ENCODE measurements at regions not wholly inside any gene's neighbourhood (a gene's known extent, or its start where the extent isn't known, plus 50 kb on each side); places are given as distances from the start of the nearest gene placed in this dataset.

DNA sequence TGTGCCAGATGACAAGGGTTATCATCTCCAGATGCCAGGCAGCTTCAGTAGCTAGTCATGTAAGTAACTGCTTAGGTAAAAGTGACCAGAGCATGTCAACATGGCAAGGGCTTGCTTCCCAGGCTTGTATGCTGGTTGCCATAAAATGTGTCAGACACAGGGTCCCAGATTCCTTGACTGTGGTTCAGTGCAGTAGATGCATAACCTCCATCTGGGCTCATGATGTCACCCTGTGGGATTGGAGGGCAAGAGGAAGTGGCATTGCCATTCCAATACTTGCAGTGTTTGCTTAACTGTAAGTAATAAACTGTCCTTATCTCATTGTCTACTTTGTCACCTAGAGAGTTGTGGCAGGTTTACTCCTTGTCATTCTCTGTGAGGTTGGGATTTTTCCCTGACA is 226.8 kb downstream of the PCDH17 start:
- Histone ChIP-seq H3K4me1 (no peaks in the 10 kb centered on the region), H3K27ac (no peak overlapping the region), H3K9me3 (no peaks in the 10 kb centered on the region), H3K36me3 (no peaks in the 10 kb centered on the region), H3K27me3 (no peaks in the 10 kb centered on the region), H3K4me3 (no peak overlapping the region)
- no peak for TF ChIP-seq POLR2A (IDR thresholded peaks at IDR 0.05)
- TF ChIP-seq, protein P1, sequence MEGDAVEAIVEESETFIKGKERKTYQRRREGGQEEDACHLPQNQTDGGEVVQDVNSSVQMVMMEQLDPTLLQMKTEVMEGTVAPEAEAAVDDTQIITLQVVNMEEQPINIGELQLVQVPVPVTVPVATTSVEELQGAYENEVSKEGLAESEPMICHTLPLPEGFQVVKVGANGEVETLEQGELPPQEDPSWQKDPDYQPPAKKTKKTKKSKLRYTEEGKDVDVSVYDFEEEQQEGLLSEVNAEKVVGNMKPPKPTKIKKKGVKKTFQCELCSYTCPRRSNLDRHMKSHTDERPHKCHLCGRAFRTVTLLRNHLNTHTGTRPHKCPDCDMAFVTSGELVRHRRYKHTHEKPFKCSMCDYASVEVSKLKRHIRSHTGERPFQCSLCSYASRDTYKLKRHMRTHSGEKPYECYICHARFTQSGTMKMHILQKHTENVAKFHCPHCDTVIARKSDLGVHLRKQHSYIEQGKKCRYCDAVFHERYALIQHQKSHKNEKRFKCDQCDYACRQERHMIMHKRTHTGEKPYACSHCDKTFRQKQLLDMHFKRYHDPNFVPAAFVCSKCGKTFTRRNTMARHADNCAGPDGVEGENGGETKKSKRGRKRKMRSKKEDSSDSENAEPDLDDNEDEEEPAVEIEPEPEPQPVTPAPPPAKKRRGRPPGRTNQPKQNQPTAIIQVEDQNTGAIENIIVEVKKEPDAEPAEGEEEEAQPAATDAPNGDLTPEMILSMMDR (IDR thresholded peaks at IDR 0.05), result no peak
- DNase-seq, result no peak
- intact Hi-C loops (cut with DNase I; ENCODE audit: low total_unique reads), result no loop called here

DNA sequence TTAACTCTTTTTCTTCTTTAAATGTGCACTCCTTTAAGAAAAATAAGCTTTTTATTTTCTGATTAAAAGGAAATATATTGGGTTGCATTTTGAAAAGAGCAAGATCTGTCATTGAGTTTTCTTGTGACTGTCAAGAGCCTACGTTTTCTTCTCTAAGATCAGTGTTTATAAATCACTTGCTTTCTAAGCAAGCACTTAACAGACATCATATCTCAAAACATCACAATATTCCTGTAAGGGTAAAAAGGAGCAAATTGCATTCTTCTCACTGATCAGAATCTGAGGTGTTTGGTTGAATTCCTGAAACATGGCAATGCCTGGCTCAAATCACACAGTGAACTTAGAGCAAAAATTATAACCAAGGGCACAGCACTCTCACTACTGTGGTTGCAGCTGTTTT is 231.3 kb downstream of the PCDH17 start:
- no peak for DNase-seq
- Histone ChIP-seq H3K36me3 (no peaks in the 10 kb centered on the region), H3K4me1 (no peaks in the 10 kb centered on the region), H3K9me3 (no peaks in the 10 kb centered on the region), H3K27me3 (no peaks in the 10 kb centered on the region), H3K4me3 (no peak overlapping the region), H3K27ac (no peak overlapping the region)
- intact Hi-C loops (cut with DNase I; ENCODE audit: low total_unique reads), result no loop called here
- no peak for TF ChIP-seq POLR2A (IDR thresholded peaks at IDR 0.05)
- TF ChIP-seq, protein P1 (IDR thresholded peaks at IDR 0.05), result no peak

DNA sequence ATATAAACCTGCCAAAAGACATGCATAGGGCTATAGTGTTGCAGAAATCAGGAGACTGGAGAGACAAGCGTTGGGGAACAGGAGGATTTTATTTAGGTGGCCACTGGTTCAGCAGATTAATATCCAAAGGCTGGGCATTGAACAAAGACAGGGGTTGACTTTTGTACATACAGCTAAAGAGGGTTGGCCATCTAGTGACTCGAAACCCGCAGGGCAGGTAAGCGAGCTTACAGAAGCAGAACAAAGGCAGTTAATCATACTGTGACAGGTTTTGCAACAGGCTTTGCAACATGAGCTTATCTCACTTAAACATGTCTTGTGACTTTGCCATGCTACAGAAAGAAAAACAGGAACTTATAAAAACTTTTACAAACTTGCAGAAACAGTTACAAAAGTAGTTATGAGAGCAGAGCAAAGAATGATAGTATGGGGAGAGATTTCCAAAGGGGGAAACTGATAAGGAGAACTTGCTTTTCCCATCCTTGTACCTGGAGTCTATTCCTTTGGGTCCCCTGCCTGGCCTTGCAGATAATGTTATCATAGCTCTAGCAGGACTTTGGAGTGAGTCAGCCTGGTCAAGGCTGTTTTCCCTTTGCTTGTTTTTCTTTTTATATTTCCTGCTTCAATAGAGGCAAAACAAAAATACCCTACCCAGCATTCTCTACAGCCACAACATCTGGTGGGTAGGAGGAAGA is 234.2 kb downstream of the PCDH17 start:
- intact Hi-C loops (cut with DNase I; ENCODE audit: low total_unique reads), result no loop called here
- H3K9me3 ChIP-seq, result no peaks in the 10 kb centered on the region
- H3K4me1 ChIP-seq, result no peaks in the 10 kb centered on the region

GRCh38 chr13:57874530-57874929 is 243.0 kb downstream of the PCDH17 start:
- Histone ChIP-seq H3K36me3 (no peaks in the 10 kb centered on the region), H3K4me1 (no peaks in the 10 kb centered on the region), H3K27ac (no peak overlapping the region), H3K9me3 (no peaks in the 10 kb centered on the region), H3K4me3 (no peak overlapping the region), H3K27me3 (no peaks in the 10 kb centered on the region)
- intact Hi-C loops (cut with DNase I; ENCODE audit: low total_unique reads), result no loop called here
- TF ChIP-seq, protein P1 (IDR thresholded peaks at IDR 0.05), result no peak
- TF ChIP-seq POLR2A (IDR thresholded peaks at IDR 0.05), result no peak
- DNase-seq, result no peak

More for the DNA sequence above, 234.2 kb downstream of the PCDH17 start:
- Histone ChIP-seq H3K4me3 (no peak overlapping the region), H3K36me3 (no peaks in the 10 kb centered on the region), H3K27ac (no peak overlapping the region), H3K27me3 (no peaks in the 10 kb centered on the region)
- TF ChIP-seq POLR2A (IDR thresholded peaks at IDR 0.05), result no peak
- TF ChIP-seq, protein P1 (IDR thresholded peaks at IDR 0.05), result no peak
- no peak for DNase-seq

- H3K27me3 ChIP-seq, result no peaks in the 10 kb centered on the region
- no peaks in the 10 kb centered on the region for H3K4me1 ChIP-seq
- H3K27ac ChIP-seq, result no peak overlapping the region
- intact Hi-C loops (cut with DNase I; ENCODE audit: low total_unique reads), result no loop called here
- no peak for DNase-seq
- H3K36me3 ChIP-seq, result no peaks in the 10 kb centered on the region
- TF ChIP-seq, protein P1 (IDR thresholded peaks at IDR 0.05), result no peak
- no peak for TF ChIP-seq POLR2A (IDR thresholded peaks at IDR 0.05)
- H3K4me3 ChIP-seq, result no peak overlapping the region
- no peaks in the 10 kb centered on the region for H3K9me3 ChIP-seq
Observed at GRCh38 chr13:57877601-57878000, 246.1 kb downstream of the PCDH17 start.
